GM18505 (cell line): ENCODE measurements at regions not wholly inside any gene's neighbourhood (a gene's known extent, or its start where the extent isn't known, plus 50 kb on each side); places are given as distances from the start of the nearest gene placed in this dataset.

Experiments used
- ATAC-seq: cut with Tn5 transposase; IDR thresholded peaks from one replicate; pipeline ENCODE4 v1.9.1; 2021; ENCODE audit not compliant: unreplicated experiment
- POLR2A ChIP-seq: IDR thresholded peaks from 4 replicates; pipeline ENCODE4 v1.6.1; 2011; ENCODE audit warnings: borderline replicate concordance; ENCODE audit not compliant: insufficient read depth, insufficient read length; ENCODE audit errors: extremely low read depth

DNA sequence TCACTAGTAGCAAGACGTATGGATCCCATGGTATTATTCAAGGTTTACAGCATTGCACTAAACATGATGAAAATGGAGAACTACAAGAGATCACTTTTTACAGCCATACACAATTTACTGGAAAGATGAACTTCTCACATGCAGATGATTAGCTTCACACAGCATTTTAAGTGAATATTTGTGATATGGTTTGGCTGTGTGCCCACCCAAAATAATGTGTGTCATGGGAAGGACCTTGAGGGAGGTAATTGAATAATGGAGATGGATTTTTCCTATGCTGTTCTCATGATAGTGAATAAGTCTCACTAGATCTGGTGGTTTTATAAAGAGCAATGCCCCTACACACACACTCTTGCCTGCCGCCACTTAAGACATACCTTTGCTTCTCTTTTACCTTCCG, 662.0 kb upstream of the CCDC54 start:
- ATAC-seq, result no peak
- TF ChIP-seq POLR2A, result no peak

- no peak for TF ChIP-seq POLR2A
- no peak for ATAC-seq
These were observed 660.0 kb upstream of the CCDC54 start for GRCh38 chr3:106717178-106717780.

DNA sequence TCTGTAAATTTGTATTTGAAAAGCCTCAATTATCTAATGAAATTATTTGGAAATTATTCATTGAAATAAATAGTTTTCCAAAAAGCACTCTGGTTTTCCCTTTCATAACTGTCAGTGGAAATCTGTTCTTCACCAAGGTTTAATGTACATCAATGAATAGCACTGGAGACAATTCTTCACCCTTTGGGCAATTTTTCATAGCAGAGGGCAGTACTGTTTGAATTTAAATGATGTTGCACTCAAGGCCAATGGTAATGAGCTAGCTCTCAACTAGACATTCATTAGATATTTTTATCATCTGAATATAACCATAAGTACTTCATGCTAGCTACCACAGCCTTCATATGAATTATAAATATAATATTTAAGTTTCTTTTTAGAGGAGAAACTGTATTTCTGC, 658.2 kb upstream of the CCDC54 start:
- no peak for ATAC-seq
- no peak for TF ChIP-seq POLR2A

- ATAC-seq, result no peak
- no peak for TF ChIP-seq POLR2A
These were observed 657.7 kb upstream of the CCDC54 start for GRCh38 chr3:106719583-106719982.

DNA sequence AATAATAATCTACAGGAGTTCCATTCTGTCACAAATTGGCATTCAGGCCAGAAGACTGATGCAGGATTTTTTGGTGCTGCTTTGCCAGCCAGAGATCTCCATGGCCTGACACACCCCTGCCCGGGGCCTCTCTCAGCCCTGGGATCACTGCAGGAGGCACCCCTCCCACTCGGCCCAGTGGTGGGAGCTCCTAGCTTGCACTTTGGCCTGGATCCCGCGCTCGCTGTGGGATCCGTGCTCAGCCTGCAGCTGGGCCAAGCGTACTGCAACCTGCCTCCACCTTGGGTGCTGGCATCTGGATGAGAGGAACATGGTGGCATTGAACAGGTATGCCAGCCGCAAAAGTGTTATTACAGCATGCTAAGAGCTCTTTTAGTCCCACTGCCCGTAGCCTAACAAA, 656.7 kb upstream of the CCDC54 start:
- no peak for ATAC-seq
- no peak for TF ChIP-seq POLR2A

DNA sequence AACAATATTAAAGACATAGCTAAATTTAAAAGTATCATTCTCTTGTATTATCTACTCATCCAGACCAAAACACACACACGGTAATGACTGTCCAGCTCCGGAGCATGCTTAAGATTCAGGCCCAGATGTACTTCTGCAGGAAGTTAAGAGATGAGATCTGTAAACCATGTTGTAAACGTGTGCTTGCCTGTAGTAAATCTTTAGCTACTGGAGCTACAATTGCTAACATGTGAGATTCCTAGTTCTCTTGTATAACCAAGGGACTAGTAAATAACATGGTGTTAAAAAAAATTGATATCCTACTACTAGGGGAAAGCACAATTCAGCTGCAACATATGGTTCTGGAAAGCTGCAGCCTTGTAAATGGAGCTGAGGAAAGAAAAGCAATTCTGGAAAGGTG, 651.7 kb upstream of the CCDC54 start:
- ATAC-seq, result no peak
- no peak for TF ChIP-seq POLR2A

GRCh38 chr3:106728315-106729098, 648.7 kb upstream of the CCDC54 start:
- no peak for ATAC-seq

DNA sequence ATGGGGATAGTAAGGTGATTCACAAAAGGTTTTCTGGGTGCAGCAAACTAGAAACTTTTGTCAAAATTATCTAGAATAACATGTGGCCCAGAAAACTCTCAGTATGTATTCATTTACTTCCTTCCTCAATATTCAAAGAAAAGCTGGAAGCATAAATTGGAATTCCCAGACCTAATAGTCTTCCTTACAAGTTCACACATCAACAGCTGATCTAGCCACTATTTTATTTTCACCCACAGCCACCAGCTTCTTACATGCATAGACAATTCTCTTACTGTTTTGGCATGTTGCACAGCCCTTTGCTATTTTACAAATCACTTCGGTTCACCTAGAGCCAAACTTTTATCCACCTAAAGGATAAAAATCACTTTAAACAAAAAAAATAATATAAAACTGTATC, 647.8 kb upstream of the CCDC54 start:
- no peak for TF ChIP-seq POLR2A
- ATAC-seq, result no peak

More at GRCh38 chr3:106728315-106729098, 648.7 kb upstream of the CCDC54 start:
- no peak for TF ChIP-seq POLR2A

DNA sequence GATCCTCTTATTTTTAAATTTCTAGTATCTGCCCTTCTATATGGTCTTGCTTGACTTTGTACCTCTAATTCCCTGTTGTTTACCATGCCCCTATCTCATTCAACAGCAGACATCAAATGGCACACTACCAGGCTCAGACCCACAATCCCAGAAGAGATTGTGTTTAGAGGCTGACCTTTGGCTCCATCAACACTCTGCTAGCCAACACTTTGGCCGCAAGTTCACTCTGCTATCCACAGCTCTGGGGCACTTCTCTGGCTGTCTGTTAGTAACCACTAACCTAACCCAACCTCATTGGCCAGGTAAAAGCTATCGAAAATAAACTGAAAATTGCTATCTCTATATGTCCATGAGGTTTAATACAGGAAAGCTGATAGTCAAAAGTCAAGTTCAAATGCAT, 646.0 kb upstream of the CCDC54 start:
- ATAC-seq, result no peak
- TF ChIP-seq POLR2A, result no peak

DNA sequence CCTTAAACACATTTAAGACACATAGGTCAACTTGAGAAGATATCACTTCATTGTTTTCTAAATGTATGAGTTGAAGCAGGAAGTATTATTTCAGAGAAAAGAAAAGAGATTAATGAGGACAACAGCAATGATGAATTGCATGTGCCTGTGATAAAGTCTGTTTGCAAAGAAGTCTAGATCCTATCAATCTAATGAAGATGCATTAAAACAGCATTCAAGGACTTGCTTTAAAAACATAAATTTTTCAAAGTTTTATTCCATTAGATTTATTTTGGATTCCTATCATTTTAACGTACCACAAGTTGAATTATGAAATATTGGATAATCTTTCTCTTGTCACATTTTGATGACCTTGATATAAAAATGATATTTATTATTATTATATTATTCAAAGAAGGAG, 642.5 kb upstream of the CCDC54 start:
- no peak for TF ChIP-seq POLR2A
- no peak for ATAC-seq

DNA sequence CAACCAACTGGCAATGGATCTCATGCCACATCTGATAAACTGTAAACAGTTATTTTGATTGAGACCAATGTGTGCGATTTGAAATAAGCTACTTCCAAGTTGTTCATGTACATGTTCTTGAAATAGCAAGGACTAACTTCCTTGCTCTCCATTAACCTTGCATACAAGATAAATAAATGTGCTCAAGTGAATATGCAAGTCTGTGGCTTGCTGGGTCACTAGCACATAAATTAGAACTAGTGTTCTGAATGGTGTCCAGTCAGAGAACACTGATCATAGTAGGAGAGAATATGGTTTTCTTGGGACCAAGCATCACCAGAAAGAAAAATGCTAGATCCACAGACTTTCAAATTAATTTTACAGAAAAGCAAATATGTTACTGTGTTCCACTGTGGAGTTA, 640.0 kb upstream of the CCDC54 start:
- ATAC-seq, result no peak
- TF ChIP-seq POLR2A, result no peak

GRCh38 chr3:106740116-106740515, 637.1 kb upstream of the CCDC54 start:
- ATAC-seq, result no peak
- TF ChIP-seq POLR2A, result no peak

- TF ChIP-seq POLR2A, result no peak
- ATAC-seq, result no peak
These were observed 631.7 kb upstream of the CCDC54 start for GRCh38 chr3:106745344-106746168.
